ENCODE measurements at regions not wholly inside any gene's neighbourhood (a gene's known extent, or its start where the extent isn't known, plus 50 kb on each side); places are given as distances from the start of the nearest gene placed in this dataset.

GRCh38 chr5:15124461-15124860 lies 252.9 kb upstream of the ANKH start:
- Histone ChIP-seq H2AFZ (ENCODE audit: low read length) (no peak overlapping the region), H4K20me1 (ENCODE audit: control insufficient read depth, extremely low read depth, insufficient read depth, low read length) (no peaks in the 10 kb centered on the region)
- peak in 1 of 2 donors; percentile 2 for DNase-seq (ENCODE audit: low read depth in 2 of 2)

GRCh38 chr5:15117688-15118087 lies 246.1 kb upstream of the ANKH start:
- H3K4me3 ChIP-seq (replicated peaks in 1 of 4; ENCODE audit: control extremely low read depth in 1 of 4, insufficient read depth in 1 of 4, low read depth in 3 of 4, low read length in 4 of 4) = no peak overlapping the region
- no peaks in the 10 kb centered on the region for H3K79me2 ChIP-seq (ENCODE audit: control insufficient read depth, insufficient read depth, low read length)
- no peak overlapping the region for H3K9ac ChIP-seq (ENCODE audit: insufficient read depth, low read length)
- no peaks in the 10 kb centered on the region for H3K4me1 ChIP-seq (ENCODE audit: control insufficient read depth, extremely low read depth, insufficient read depth, low read length)
- H2AFZ ChIP-seq (ENCODE audit: low read length) = no peak overlapping the region
- no peak overlapping the region for H3K4me2 ChIP-seq (ENCODE audit: extremely low read depth, insufficient read depth, low read length)
- no peaks in the 10 kb centered on the region for H3K9me3 ChIP-seq (ENCODE audit: control insufficient read depth, insufficient read depth, low read depth, low read length)
- TF ChIP-seq EZH2 (IDR thresholded peaks at IDR 0.05; ENCODE audit: low read length, missing control alignments) = no peak
- TF ChIP-seq, protein P1, sequence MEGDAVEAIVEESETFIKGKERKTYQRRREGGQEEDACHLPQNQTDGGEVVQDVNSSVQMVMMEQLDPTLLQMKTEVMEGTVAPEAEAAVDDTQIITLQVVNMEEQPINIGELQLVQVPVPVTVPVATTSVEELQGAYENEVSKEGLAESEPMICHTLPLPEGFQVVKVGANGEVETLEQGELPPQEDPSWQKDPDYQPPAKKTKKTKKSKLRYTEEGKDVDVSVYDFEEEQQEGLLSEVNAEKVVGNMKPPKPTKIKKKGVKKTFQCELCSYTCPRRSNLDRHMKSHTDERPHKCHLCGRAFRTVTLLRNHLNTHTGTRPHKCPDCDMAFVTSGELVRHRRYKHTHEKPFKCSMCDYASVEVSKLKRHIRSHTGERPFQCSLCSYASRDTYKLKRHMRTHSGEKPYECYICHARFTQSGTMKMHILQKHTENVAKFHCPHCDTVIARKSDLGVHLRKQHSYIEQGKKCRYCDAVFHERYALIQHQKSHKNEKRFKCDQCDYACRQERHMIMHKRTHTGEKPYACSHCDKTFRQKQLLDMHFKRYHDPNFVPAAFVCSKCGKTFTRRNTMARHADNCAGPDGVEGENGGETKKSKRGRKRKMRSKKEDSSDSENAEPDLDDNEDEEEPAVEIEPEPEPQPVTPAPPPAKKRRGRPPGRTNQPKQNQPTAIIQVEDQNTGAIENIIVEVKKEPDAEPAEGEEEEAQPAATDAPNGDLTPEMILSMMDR (conservative IDR thresholded peaks at IDR 0.05 in 1 of 2, IDR thresholded peaks at IDR 0.05 in 1 of 2; ENCODE audit: low read depth in 1 of 2, low read length in 2 of 2) = no peak
- H4K20me1 ChIP-seq (ENCODE audit: control insufficient read depth, extremely low read depth, insufficient read depth, low read length) = no peaks in the 10 kb centered on the region
- peaks cover 3% of the 10 kb centered on the region for H3K27me3 ChIP-seq (ENCODE audit: control insufficient read depth, insufficient read depth, low read length)
- no peaks in the 10 kb centered on the region for H3K36me3 ChIP-seq (ENCODE audit: control insufficient read depth, insufficient read depth, low read length)
- no peak for DNase-seq (ENCODE audit: low read depth in 2 of 2)
- no peak overlapping the region for H3K27ac ChIP-seq (ENCODE audit: insufficient read depth, low read length)

More at GRCh38 chr5:15124461-15124860, 252.9 kb upstream of the ANKH start:
- Histone ChIP-seq H3K79me2 (ENCODE audit: control insufficient read depth, insufficient read depth, low read length) (no peaks in the 10 kb centered on the region), H3K9ac (ENCODE audit: insufficient read depth, low read length) (no peak overlapping the region), H3K9me3 (ENCODE audit: control insufficient read depth, insufficient read depth, low read depth, low read length) (no peaks in the 10 kb centered on the region), H3K4me1 (ENCODE audit: control insufficient read depth, extremely low read depth, insufficient read depth, low read length) (no peaks in the 10 kb centered on the region), H3K4me3 (replicated peaks in 1 of 4; ENCODE audit: control extremely low read depth in 1 of 4, insufficient read depth in 1 of 4, low read depth in 3 of 4, low read length in 4 of 4) (no peak overlapping the region), H3K27me3 (ENCODE audit: control insufficient read depth, insufficient read depth, low read length) (no peaks in the 10 kb centered on the region), H3K4me2 (ENCODE audit: extremely low read depth, insufficient read depth, low read length) (no peak overlapping the region), H3K27ac (ENCODE audit: insufficient read depth, low read length) (no peak overlapping the region), H3K36me3 (ENCODE audit: control insufficient read depth, insufficient read depth, low read length) (no peaks in the 10 kb centered on the region)
- TF ChIP-seq, protein P1 (conservative IDR thresholded peaks at IDR 0.05 in 1 of 2, IDR thresholded peaks at IDR 0.05 in 1 of 2; ENCODE audit: low read depth in 1 of 2, low read length in 2 of 2) = no peak
- no peak for TF ChIP-seq EZH2 (IDR thresholded peaks at IDR 0.05; ENCODE audit: low read length, missing control alignments)

DNA sequence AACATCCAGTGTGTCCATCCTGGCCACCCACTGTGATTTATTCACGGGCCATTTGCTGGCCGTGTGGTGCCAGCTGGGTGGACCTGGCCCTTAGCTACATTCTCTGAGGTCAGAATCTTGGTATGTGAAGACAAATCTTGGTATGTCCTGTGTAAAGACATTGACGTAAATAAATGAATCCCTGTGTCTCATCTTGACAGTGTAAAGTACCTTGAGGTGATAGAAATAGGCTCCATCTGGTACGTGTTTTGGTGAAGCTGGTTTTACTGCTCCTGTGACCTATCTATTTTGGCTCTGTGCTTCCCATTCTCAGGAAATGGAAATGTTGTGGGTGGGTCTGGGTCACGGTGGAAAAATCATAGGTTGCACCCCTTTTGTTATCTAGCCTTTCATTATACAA lies 245.4 kb upstream of the ANKH start:
- no peaks in the 10 kb centered on the region for H3K9me3 ChIP-seq (ENCODE audit: control insufficient read depth, insufficient read depth, low read depth, low read length)
- no peaks in the 10 kb centered on the region for H3K79me2 ChIP-seq (ENCODE audit: control insufficient read depth, insufficient read depth, low read length)
- no peak for TF ChIP-seq EZH2 (IDR thresholded peaks at IDR 0.05; ENCODE audit: low read length, missing control alignments)
- TF ChIP-seq, protein P1 (conservative IDR thresholded peaks at IDR 0.05 in 1 of 2, IDR thresholded peaks at IDR 0.05 in 1 of 2; ENCODE audit: low read depth in 1 of 2, low read length in 2 of 2) = no peak
- no peak for DNase-seq (ENCODE audit: low read depth in 2 of 2)
- H2AFZ ChIP-seq (ENCODE audit: low read length) = no peak overlapping the region
- H3K9ac ChIP-seq (ENCODE audit: insufficient read depth, low read length) = no peak overlapping the region
- no peaks in the 10 kb centered on the region for H3K36me3 ChIP-seq (ENCODE audit: control insufficient read depth, insufficient read depth, low read length)
- H3K4me3 ChIP-seq (replicated peaks in 1 of 4; ENCODE audit: control extremely low read depth in 1 of 4, insufficient read depth in 1 of 4, low read depth in 3 of 4, low read length in 4 of 4) = no peak overlapping the region
- H3K27me3 ChIP-seq (ENCODE audit: control insufficient read depth, insufficient read depth, low read length) = peaks cover 3% of the 10 kb centered on the region
- H3K27ac ChIP-seq (ENCODE audit: insufficient read depth, low read length) = no peak overlapping the region
- no peaks in the 10 kb centered on the region for H3K4me1 ChIP-seq (ENCODE audit: control insufficient read depth, extremely low read depth, insufficient read depth, low read length)
- H4K20me1 ChIP-seq (ENCODE audit: control insufficient read depth, extremely low read depth, insufficient read depth, low read length) = no peaks in the 10 kb centered on the region
- H3K4me2 ChIP-seq (ENCODE audit: extremely low read depth, insufficient read depth, low read length) = no peak overlapping the region
